Liver (tissue), 3 donors: ENCODE measurements at regions not wholly inside any gene's neighbourhood (a gene's known extent, or its start where the extent isn't known, plus 50 kb on each side); places are given as distances from the start of the nearest gene placed in this dataset.

Source experiments
- CTCF ChIP-seq: fragments of 150-350 bp; IDR thresholded peaks from 2 replicates; pipeline ENCODE4 v1.5.1; 2017; ENCODE audit warnings: improper control_type of control experiment, low read depth, low read length; ENCODE audit not compliant: missing input control
- GABPA ChIP-seq, 2 donors: IDR thresholded peaks in 1 of 2; conservative IDR thresholded peaks in 1 of 2; 2 replicates each; pipeline ENCODE4 v1.6.1; 2016; ENCODE audit warnings: antibody characterized with exemption in 2 of 2, mild to moderate bottlenecking in 1 of 2, moderate library complexity in 1 of 2
- MAX ChIP-seq: IDR thresholded peaks from 2 replicates; pipeline ENCODE4 v1.6.1; 2016; ENCODE audit warnings: antibody characterized with exemption
- RAD21 ChIP-seq, 2 donors: IDR thresholded peaks; 2 replicates each; pipeline ENCODE4 v1.6.1; 2016; ENCODE audit warnings: antibody characterized with exemption in 2 of 2, mild to moderate bottlenecking in 2 of 2
- REST ChIP-seq: IDR thresholded peaks from 2 replicates; pipeline ENCODE4 v1.6.1; 2016; ENCODE audit warnings: antibody characterized with exemption, mild to moderate bottlenecking
- SP1 ChIP-seq: IDR thresholded peaks from 2 replicates; pipeline ENCODE4 v1.6.1; 2018; ENCODE audit warnings: antibody characterized with exemption, mild to moderate bottlenecking
- TAF1 ChIP-seq: conservative IDR thresholded peaks from 2 replicates; pipeline ENCODE4 v1.6.1; 2016; ENCODE audit warnings: antibody characterized with exemption, mild to moderate bottlenecking
- donor health status: healthy.
- donor health status: healthy.

GRCh38 chr3:22245811-22246583, 495.0 kb upstream of the ZNF385D start:
- no peak for TF ChIP-seq CTCF
- TF ChIP-seq REST, result no peak
- no peak for TF ChIP-seq MAX
- TF ChIP-seq SP1, result no peak
- no peak for TF ChIP-seq TAF1
- TF ChIP-seq RAD21 (IDR thresholded peaks at IDR 0.05), result no peak
- TF ChIP-seq GABPA (IDR thresholded peaks at IDR 0.05 in 1 of 2, conservative IDR thresholded peaks at IDR 0.05 in 1 of 2), result no peak
